Smooth muscle cell (in vitro differentiated cells): ENCODE measurements at regions not wholly inside any gene's neighbourhood (a gene's known extent, or its start where the extent isn't known, plus 50 kb on each side); places are given as distances from the start of the nearest gene placed in this dataset.

ENCODE experiments used
- DNase-seq: peaks from one replicate; lab custom pipeline; 2025; ENCODE audit not compliant: unreplicated experiment; lab: John Stamatoyannopoulos, UW
- H2AFZ ChIP-seq: fragments of 200-600 bp; sonication (generic); 2 replicates; pipeline ENCODE4 v1.6.0; 2016; ENCODE audit warnings: antibody characterized with exemption, low read depth, mild to moderate bottlenecking
- H3F3A ChIP-seq: fragments of 200-600 bp; sonication (generic); 2 replicates; pipeline ENCODE4 v1.6.0; 2017; ENCODE audit warnings: antibody characterized with exemption, low read depth
- H3K27ac ChIP-seq: fragments of 200-600 bp; sonication (generic); 2 replicates; pipeline ENCODE4 v1.5.1; 2016; ENCODE audit warnings: low read depth, mild to moderate bottlenecking
- H3K27me3 ChIP-seq: fragments of 200-600 bp; sonication (generic); 2 replicates; pipeline ENCODE4 v1.6.1; 2016; ENCODE audit warnings: low read depth, mild to moderate bottlenecking
- H3K36me3 ChIP-seq: fragments of 200-600 bp; sonication (generic); 2 replicates; pipeline ENCODE4 v1.5.1; 2016; ENCODE audit warnings: low read depth
- H3K4me1 ChIP-seq: fragments of 200-600 bp; sonication (generic); 2 replicates; pipeline ENCODE4 v1.5.1; 2016; ENCODE audit warnings: low read depth
- H3K4me2 ChIP-seq: fragments of 200-600 bp; sonication (generic); 2 replicates; pipeline ENCODE4 v1.6.0; 2016; ENCODE audit warnings: mild to moderate bottlenecking
- H3K4me3 ChIP-seq: fragments of 200-600 bp; sonication (generic); 2 replicates; pipeline ENCODE4 v1.5.1; 2016; ENCODE audit warnings: mild to moderate bottlenecking
- H3K79me2 ChIP-seq: fragments of 200-600 bp; sonication (generic); 2 replicates; pipeline ENCODE4 v1.6.0; 2016; ENCODE audit warnings: low read depth, mild to moderate bottlenecking
- H3K9ac ChIP-seq: fragments of 200-600 bp; sonication (generic); 2 replicates; pipeline ENCODE4 v1.6.0; 2016; ENCODE audit warnings: low read depth
- H3K9me3 ChIP-seq: fragments of 200-600 bp; sonication (generic); replicated peaks from 2 replicates; pipeline ENCODE4 v1.5.1; 2016; ENCODE audit warnings: low read depth
- H4K20me1 ChIP-seq: fragments of 200-600 bp; sonication (generic); 2 replicates; pipeline ENCODE4 v1.6.0; 2016; ENCODE audit warnings: low read depth
- WGBS: methylation state at CpG from one replicate; pipeline ENCODE4 v1.1.7; 2016; ENCODE audit warnings: low lambda C conversion rate; 5-methylcytosine and 5-hydroxymethylcytosine counted together
- TF ChIP-seq, protein P1 (sequence below): fragments of 200-600 bp; sonication (generic); IDR thresholded peaks from 2 replicates; pipeline ENCODE4 v1.5.1; 2017; ENCODE audit warnings: borderline replicate concordance, mild to moderate bottlenecking, antibody characterized with exemption; ENCODE audit not compliant: insufficient read depth, poor library complexity, severe bottlenecking

GRCh38 chr9:36728651-36729520 is 156.2 kb downstream of the MELK start:
- peak; percentile 43 for DNase-seq
- Histone ChIP-seq H3K27ac (no peak overlapping the region), H3F3A (no peaks in the 10 kb centered on the region), H3K27me3 (no peaks in the 10 kb centered on the region), H3K9ac (no peak overlapping the region), H4K20me1 (no peaks in the 10 kb centered on the region), H2AFZ (no peak overlapping the region), H3K4me1 (no peaks in the 10 kb centered on the region), H3K36me3 (no peaks in the 10 kb centered on the region), H3K4me3 (no peak overlapping the region), H3K4me2 (no peak overlapping the region), H3K9me3 (no peaks in the 10 kb centered on the region), H3K79me2 (no peaks in the 10 kb centered on the region)
- TF ChIP-seq, protein P1, sequence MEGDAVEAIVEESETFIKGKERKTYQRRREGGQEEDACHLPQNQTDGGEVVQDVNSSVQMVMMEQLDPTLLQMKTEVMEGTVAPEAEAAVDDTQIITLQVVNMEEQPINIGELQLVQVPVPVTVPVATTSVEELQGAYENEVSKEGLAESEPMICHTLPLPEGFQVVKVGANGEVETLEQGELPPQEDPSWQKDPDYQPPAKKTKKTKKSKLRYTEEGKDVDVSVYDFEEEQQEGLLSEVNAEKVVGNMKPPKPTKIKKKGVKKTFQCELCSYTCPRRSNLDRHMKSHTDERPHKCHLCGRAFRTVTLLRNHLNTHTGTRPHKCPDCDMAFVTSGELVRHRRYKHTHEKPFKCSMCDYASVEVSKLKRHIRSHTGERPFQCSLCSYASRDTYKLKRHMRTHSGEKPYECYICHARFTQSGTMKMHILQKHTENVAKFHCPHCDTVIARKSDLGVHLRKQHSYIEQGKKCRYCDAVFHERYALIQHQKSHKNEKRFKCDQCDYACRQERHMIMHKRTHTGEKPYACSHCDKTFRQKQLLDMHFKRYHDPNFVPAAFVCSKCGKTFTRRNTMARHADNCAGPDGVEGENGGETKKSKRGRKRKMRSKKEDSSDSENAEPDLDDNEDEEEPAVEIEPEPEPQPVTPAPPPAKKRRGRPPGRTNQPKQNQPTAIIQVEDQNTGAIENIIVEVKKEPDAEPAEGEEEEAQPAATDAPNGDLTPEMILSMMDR, result peak; percentile 92
- WGBS, result 40% methylated on average over 5 of the region's 5 CpGs

DNA sequence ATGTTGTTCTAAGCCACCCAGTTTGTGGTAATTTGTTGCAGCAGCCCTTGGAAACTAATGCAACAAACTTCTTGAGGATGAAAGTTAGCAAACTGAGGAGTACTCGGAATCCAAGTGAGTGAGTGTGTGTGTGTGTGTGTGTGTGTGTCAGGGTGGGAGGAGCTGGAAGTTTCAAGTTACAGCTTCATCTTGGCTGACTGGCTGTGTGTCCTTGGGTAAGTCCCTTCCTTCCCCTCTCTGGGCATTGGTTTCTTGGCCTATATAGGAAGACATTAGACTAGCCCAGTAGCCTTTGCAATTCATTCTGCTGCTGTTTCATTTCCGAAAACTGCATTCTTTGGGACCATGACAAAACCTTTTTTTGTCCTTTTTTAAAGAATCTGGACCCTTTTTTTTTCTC is 157.2 kb downstream of the MELK start:
- TF ChIP-seq, protein P1, result no peak
- Histone ChIP-seq H2AFZ (no peak overlapping the region), H3K4me2 (no peak overlapping the region), H3K9ac (no peak overlapping the region), H3K4me3 (no peak overlapping the region), H4K20me1 (no peaks in the 10 kb centered on the region), H3K27ac (no peak overlapping the region), H3K27me3 (no peaks in the 10 kb centered on the region), H3K9me3 (no peaks in the 10 kb centered on the region), H3F3A (no peaks in the 10 kb centered on the region), H3K4me1 (no peaks in the 10 kb centered on the region), H3K36me3 (no peaks in the 10 kb centered on the region), H3K79me2 (no peaks in the 10 kb centered on the region)
- DNase-seq, result no peak
- WGBS, result 92% methylated on average over 2 of the region's 2 CpGs

DNA sequence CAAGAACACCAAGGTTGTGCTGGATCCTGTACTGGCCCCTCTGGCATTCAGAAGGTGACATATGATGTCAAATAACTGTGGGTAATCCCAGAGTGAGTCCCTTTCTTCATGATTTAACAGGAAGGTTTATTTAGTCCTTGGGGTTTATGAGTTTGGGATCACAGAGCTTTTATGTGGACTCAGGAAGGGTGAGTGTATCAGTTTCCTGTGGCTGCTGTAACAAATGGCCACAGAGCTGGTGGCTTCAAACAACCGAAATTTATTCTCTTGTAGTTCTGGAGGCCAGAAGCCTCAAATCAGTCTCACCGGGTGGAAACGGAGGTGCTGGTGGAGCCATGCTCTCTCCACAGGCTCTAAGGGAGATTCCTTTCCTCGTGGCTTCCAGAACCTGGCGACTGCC is 157.7 kb downstream of the MELK start:
- Histone ChIP-seq H3K4me2 (no peak overlapping the region), H3K27me3 (no peaks in the 10 kb centered on the region), H3K36me3 (no peaks in the 10 kb centered on the region), H2AFZ (no peak overlapping the region), H4K20me1 (no peaks in the 10 kb centered on the region), H3K4me1 (no peaks in the 10 kb centered on the region), H3K9me3 (no peaks in the 10 kb centered on the region), H3K79me2 (no peaks in the 10 kb centered on the region), H3F3A (no peaks in the 10 kb centered on the region), H3K27ac (no peak overlapping the region), H3K9ac (no peak overlapping the region), H3K4me3 (no peak overlapping the region)
- DNase-seq, result no peak
- TF ChIP-seq, protein P1, result no peak
- WGBS, result 89% methylated on average over 5 of the region's 5 CpGs
